Chondrocyte (in vitro differentiated cells): ENCODE measurements at regions not wholly inside any gene's neighbourhood (a gene's known extent, or its start where the extent isn't known, plus 50 kb on each side); places are given as distances from the start of the nearest gene placed in this dataset.

Experiments
- DNase-seq: peaks from one replicate; pipeline ENCODE4 v3.0.0; 2021; ENCODE audit warnings: mixed read lengths, low spot score
- H3K27ac Mint-ChIP-seq: one replicate; pipeline ENCODE4 v1.8.0; 2021; ENCODE audit warnings: mild to moderate bottlenecking, moderate library complexity, mixed read lengths; ENCODE audit not compliant: unreplicated experiment
- H3K27me3 Mint-ChIP-seq: 2 replicates; pipeline ENCODE4 v1.8.0; 2021; ENCODE audit warnings: low read depth, mixed read lengths
- H3K36me3 Mint-ChIP-seq: 2 replicates; pipeline ENCODE4 v1.8.0; 2021; ENCODE audit warnings: low read depth, mixed read lengths
- H3K4me1 Mint-ChIP-seq: 2 replicates; pipeline ENCODE4 v1.8.0; 2021; ENCODE audit warnings: low read depth, mild to moderate bottlenecking, mixed read lengths
- H3K4me3 Mint-ChIP-seq: one replicate; pipeline ENCODE4 v1.8.0; 2021; ENCODE audit warnings: mild to moderate bottlenecking, moderate library complexity, mixed read lengths; ENCODE audit not compliant: unreplicated experiment
- H3K9me3 Mint-ChIP-seq: 2 replicates; pipeline ENCODE4 v1.8.0; 2021; ENCODE audit warnings: low read depth, mixed read lengths
- CTCF ChIP-seq: fragments of 200-600 bp; sonication (generic); IDR thresholded peaks from 2 replicates; pipeline ENCODE4 v1.5.0; 2021; ENCODE audit warnings: antibody characterized with exemption, mild to moderate bottlenecking, moderate library complexity

- H3K27me3 Mint-ChIP-seq: peaks cover 4% of the 10 kb centered on the region
- TF ChIP-seq CTCF: no peak
- no peaks in the 10 kb centered on the region for H3K4me1 Mint-ChIP-seq
- H3K9me3 Mint-ChIP-seq: peaks cover 5% of the 10 kb centered on the region
- DNase-seq: no peak
- H3K4me3 Mint-ChIP-seq: no peak overlapping the region
- peaks cover 3% of the 10 kb centered on the region for H3K36me3 Mint-ChIP-seq
- no peak overlapping the region for H3K27ac Mint-ChIP-seq
These were observed 957.1 kb downstream of the SORCS3 start for GRCh38 chr10:105598207-105598606.

DNA sequence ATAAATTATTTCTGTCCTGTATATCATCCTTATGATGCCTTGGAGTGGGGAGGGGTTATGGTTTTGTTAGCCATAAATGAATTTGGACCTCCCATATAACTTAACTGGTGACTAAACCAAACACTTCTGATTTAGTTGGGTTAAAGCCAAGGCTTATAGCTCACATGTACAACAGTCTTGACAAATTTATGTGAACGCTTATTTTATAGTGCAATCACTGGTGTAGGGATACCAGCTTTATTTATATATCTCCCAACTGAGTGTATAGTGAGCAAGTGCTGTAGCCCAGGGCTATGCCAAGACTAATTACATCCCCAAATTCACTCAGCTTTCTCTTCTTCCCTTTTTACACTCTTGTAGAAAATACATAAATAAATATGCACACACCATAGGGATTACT lies 956.2 kb downstream of the SORCS3 start:
- Mint-ChIP-seq H3K27me3 (peaks cover 1% of the 10 kb centered on the region), H3K4me3 (no peak overlapping the region), H3K4me1 (no peaks in the 10 kb centered on the region), H3K9me3 (no peaks in the 10 kb centered on the region), H3K27ac (no peak overlapping the region), H3K36me3 (no peaks in the 10 kb centered on the region)
- no peak for TF ChIP-seq CTCF
- no peak for DNase-seq

DNA sequence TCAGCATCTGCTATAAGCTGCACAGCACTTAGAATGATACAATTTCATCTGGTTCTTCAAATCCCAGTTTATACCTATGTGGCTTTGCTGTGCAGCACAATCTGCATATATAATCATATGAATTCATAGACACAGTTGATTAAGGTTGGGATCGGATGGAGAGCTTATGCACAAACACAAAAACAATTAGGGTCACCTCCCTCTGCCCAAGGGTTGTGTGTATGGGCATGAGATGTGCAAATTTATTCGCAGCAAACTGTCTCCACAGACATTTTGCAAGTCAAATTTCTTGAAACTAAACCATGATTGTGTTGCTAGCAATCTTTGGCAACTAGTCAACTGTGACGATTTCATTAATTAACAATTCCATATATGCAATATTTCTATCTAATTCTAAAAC lies 955.7 kb downstream of the SORCS3 start:
- no peak for DNase-seq
- no peaks in the 10 kb centered on the region for H3K9me3 Mint-ChIP-seq
- no peaks in the 10 kb centered on the region for H3K4me1 Mint-ChIP-seq
- H3K27ac Mint-ChIP-seq: no peak overlapping the region
- H3K4me3 Mint-ChIP-seq: no peak overlapping the region
- H3K27me3 Mint-ChIP-seq: peaks cover 1% of the 10 kb centered on the region
- no peaks in the 10 kb centered on the region for H3K36me3 Mint-ChIP-seq
- TF ChIP-seq CTCF: no peak

GRCh38 chr10:105594296-105594695 lies 953.2 kb downstream of the SORCS3 start:
- no peaks in the 10 kb centered on the region for H3K9me3 Mint-ChIP-seq
- no peaks in the 10 kb centered on the region for H3K36me3 Mint-ChIP-seq
- peaks cover 1% of the 10 kb centered on the region for H3K27me3 Mint-ChIP-seq
- no peak overlapping the region for H3K4me3 Mint-ChIP-seq
- H3K27ac Mint-ChIP-seq: no peak overlapping the region
- no peak for TF ChIP-seq CTCF
- H3K4me1 Mint-ChIP-seq: no peaks in the 10 kb centered on the region
- no peak for DNase-seq

DNA sequence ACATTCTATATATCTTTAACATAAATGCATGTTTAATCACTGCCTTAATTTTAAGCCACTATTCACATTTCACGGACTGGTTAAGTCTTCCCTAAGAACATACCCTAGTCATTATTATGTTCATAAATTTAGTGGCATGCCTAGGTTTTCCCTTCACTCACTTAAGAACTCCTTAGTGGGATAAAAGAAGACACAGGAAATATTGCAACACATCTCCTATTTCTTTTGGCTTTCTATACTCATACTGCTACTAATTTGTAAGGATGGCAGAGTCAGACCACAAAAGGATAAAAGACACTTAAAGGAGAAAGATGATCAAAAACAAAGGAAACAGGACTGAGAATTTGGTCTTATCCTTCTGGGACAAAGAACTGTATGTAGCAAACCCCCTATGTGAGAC lies 951.4 kb downstream of the SORCS3 start:
- no peak for DNase-seq
- Mint-ChIP-seq H3K9me3 (no peaks in the 10 kb centered on the region), H3K36me3 (no peaks in the 10 kb centered on the region), H3K27me3 (no peaks in the 10 kb centered on the region), H3K27ac (no peak overlapping the region), H3K4me3 (no peak overlapping the region), H3K4me1 (no peaks in the 10 kb centered on the region)
- no peak for TF ChIP-seq CTCF
